Kidney (tissue), 13 donors: ENCODE measurements at regions not wholly inside any gene's neighbourhood (a gene's known extent, or its start where the extent isn't known, plus 50 kb on each side); places are given as distances from the start of the nearest gene placed in this dataset.

Experiments
- DNase-seq, 5 donors: peaks; one replicate each; pipeline ENCODE4 v3.0.0-alpha.2; 2013 to 2020
- FAIRE-seq: peaks from 2 replicates; lab custom pipeline; 2012; peaks lifted over from hg19 to GRCh38; lab: Jason Lieb, UNC
- H3K27ac ChIP-seq, 2 donors: one replicate each; pipeline ENCODE4 v1.7.0; 2013; ENCODE audit warnings: low read depth in 2 of 2, low read length in 2 of 2, inconsistent platforms in 1 of 2
- H3K27me3 ChIP-seq: one replicate; pipeline ENCODE4 v1.7.1; 2013; ENCODE audit warnings: low read length, inconsistent platforms; ENCODE audit not compliant: control insufficient read depth, insufficient read depth
- H3K36me3 ChIP-seq, 3 donors: one replicate each; pipeline versions ENCODE4 v1.7.0 to v1.7.1; 2013; ENCODE audit warnings: low read length in 3 of 3, control low read depth in 1 of 3, inconsistent platforms in 1 of 3; ENCODE audit not compliant: insufficient read depth in 3 of 3, control insufficient read depth in 2 of 3
- H3K4me1 ChIP-seq, 3 donors: one replicate each; pipeline versions ENCODE4 v1.7.0 to v1.7.1; 2013; ENCODE audit warnings: low read length in 3 of 3, inconsistent platforms in 1 of 3, low read depth in 1 of 3; ENCODE audit not compliant: control insufficient read depth in 2 of 3, insufficient read depth in 2 of 3
- H3K4me3 ChIP-seq, 3 donors: one replicate each; pipeline versions ENCODE4 v1.7.0 to v1.8.1; 2013; ENCODE audit warnings: low read length in 3 of 3, control low read depth in 1 of 3, inconsistent platforms in 1 of 3
- H3K9ac ChIP-seq, 3 donors: one replicate each; pipeline versions ENCODE4 v1.7.0 to v1.7.1; 2013; ENCODE audit warnings: low read length in 3 of 3, control low read depth in 1 of 3, inconsistent platforms in 1 of 3
- H3K9me3 ChIP-seq, 3 donors: one replicate each; pipeline versions ENCODE4 v1.7.0 to v1.7.1; 2013; ENCODE audit warnings: low read length in 3 of 3, control low read depth in 1 of 3, inconsistent platforms in 1 of 3; ENCODE audit not compliant: control insufficient read depth in 2 of 3, insufficient read depth in 1 of 3
- CTCF ChIP-seq: IDR thresholded peaks from 3 replicates; pipeline ENCODE4 v1.5.1; 2012; ENCODE audit warnings: mild to moderate bottlenecking, moderate library complexity, borderline replicate concordance; ENCODE audit not compliant: insufficient read depth; ENCODE audit errors: extremely low read depth
- intact Hi-C: fragments of 100-400 bp; cut with DNase I; formaldehyde crosslinking; loops from one replicate; pipeline ENCODE4 v1.11.1; 2022
- donor health status: control.
- donor health status: control.
- donor health status: control.
- donor health status: control.
- donor health status: control.
- donor health status: DM: yes; HTN: yes; CAD: no.
- donor health status: Normal renal cell carcinoma (clear cell type).

GRCh38 chr5:86030753-86031152 is 587.0 kb upstream of the COX7C start:
- DNase-seq (no peak), FAIRE-seq (no peak)
- no peak overlapping the region for H3K27ac ChIP-seq
- H3K9ac ChIP-seq = no peak overlapping the region
- no peaks in the 10 kb centered on the region for H3K36me3 ChIP-seq
- H3K9me3 ChIP-seq = no peaks in the 10 kb centered on the region
- no peak for TF ChIP-seq CTCF
- intact Hi-C loops = no loop called here
- H3K4me1 ChIP-seq = no peaks in the 10 kb centered on the region
- H3K27me3 ChIP-seq = no peaks in the 10 kb centered on the region
- H3K4me3 ChIP-seq = no peak overlapping the region

- H3K9ac ChIP-seq = no peak overlapping the region
- H3K36me3 ChIP-seq = no peaks in the 10 kb centered on the region
- DNase-seq (no peak), FAIRE-seq (no peak)
- TF ChIP-seq CTCF = no peak
- no peaks in the 10 kb centered on the region for H3K4me1 ChIP-seq
- no peak overlapping the region for H3K4me3 ChIP-seq
- H3K27me3 ChIP-seq = no peaks in the 10 kb centered on the region
- no peak overlapping the region for H3K27ac ChIP-seq
- no peaks in the 10 kb centered on the region for H3K9me3 ChIP-seq
- intact Hi-C loops = no loop called here
These were observed 579.2 kb upstream of the COX7C start for GRCh38 chr5:86038566-86038965.

- no peak overlapping the region for H3K9ac ChIP-seq
- no peak overlapping the region for H3K27ac ChIP-seq
- H3K9me3 ChIP-seq = no peaks in the 10 kb centered on the region
- no peak overlapping the region for H3K4me3 ChIP-seq
- intact Hi-C loops = no loop called here
- FAIRE-seq = no peak
- TF ChIP-seq CTCF = no peak
- no peaks in the 10 kb centered on the region for H3K4me1 ChIP-seq
- DNase-seq = no peak
- no peaks in the 10 kb centered on the region for H3K36me3 ChIP-seq
- H3K27me3 ChIP-seq = no peaks in the 10 kb centered on the region
These were observed 578.4 kb upstream of the COX7C start for GRCh38 chr5:86039351-86039750.

- TF ChIP-seq CTCF = no peak
- H3K4me1 ChIP-seq = no peaks in the 10 kb centered on the region
- H3K27ac ChIP-seq = no peak overlapping the region
- H3K9ac ChIP-seq = no peak overlapping the region
- no peak for DNase-seq
- no peaks in the 10 kb centered on the region for H3K36me3 ChIP-seq
- no peak overlapping the region for H3K4me3 ChIP-seq
- intact Hi-C loops = no loop called here
- no peak for FAIRE-seq
- H3K9me3 ChIP-seq = no peaks in the 10 kb centered on the region
- H3K27me3 ChIP-seq = no peaks in the 10 kb centered on the region
These were observed 547.0 kb upstream of the COX7C start for GRCh38 chr5:86070719-86071118.
